IPS DF 6.9 (cell line): ENCODE measurements at regions not wholly inside any gene's neighbourhood (a gene's known extent, or its start where the extent isn't known, plus 50 kb on each side); places are given as distances from the start of the nearest gene placed in this dataset.
"Not testable (repeated sequence)": the region's sequence is repeated elsewhere in the genome, so short reads cannot be mapped to it uniquely, and the experiment has no call there.

Experiments used
- DNase-seq: peaks from one replicate; pipeline ENCODE4 v3.0.0-alpha.2; 2013; ENCODE audit warnings: low read depth, low spot score
- H3K27ac ChIP-seq: one replicate; pipeline ENCODE4 v1.5.1; 2013; ENCODE audit warnings: low read length, control low read depth
- H3K27me3 ChIP-seq: 2 replicates; pipeline ENCODE4 v1.6.1; 2013; ENCODE audit warnings: mild to moderate bottlenecking, low read length; ENCODE audit not compliant: control insufficient read depth, insufficient read depth
- H3K36me3 ChIP-seq: 2 replicates; pipeline ENCODE4 v1.6.1; 2013; ENCODE audit warnings: low read length; ENCODE audit not compliant: control insufficient read depth, insufficient read depth
- H3K4me1 ChIP-seq: 2 replicates; pipeline ENCODE4 v1.6.1; 2013; ENCODE audit warnings: low read length; ENCODE audit not compliant: control insufficient read depth, insufficient read depth
- H3K4me3 ChIP-seq: 2 replicates; pipeline ENCODE4 v1.5.1; 2013; ENCODE audit warnings: mild to moderate bottlenecking, low read length
- H3K9me3 ChIP-seq: 2 replicates; pipeline ENCODE4 v1.6.1; 2013; ENCODE audit warnings: low read length, inconsistent platforms; ENCODE audit not compliant: control insufficient read depth, insufficient read depth
- WGBS: extraction: QIAGEN DNeasy Blood & Tissue Kit; methylation state at CpG from one replicate; pipeline ENCODE4 v1.1.7; 2013; ENCODE audit warnings: mixed read lengths, missing lambda C conversion rate; ENCODE audit not compliant: insufficient read length, insufficient coverage; 5-methylcytosine and 5-hydroxymethylcytosine counted together

- Histone ChIP-seq H3K9me3 (peaks cover 2% of the 10 kb centered on the region; the same call in 1 of the 2 replicates), H3K27ac (no peak overlapping the region), H3K36me3 (no peaks in the 10 kb centered on the region), H3K4me3 (no peak overlapping the region), H3K4me1 (no peaks in the 10 kb centered on the region), H3K27me3 (no peaks in the 10 kb centered on the region)
- no CpG with 5 or more reads among the region's 4 CpGs for WGBS
- no peak for DNase-seq
Observed at GRCh38 chr12:34097213-34097612, 74.9 kb downstream of the ALG10 start.

DNA sequence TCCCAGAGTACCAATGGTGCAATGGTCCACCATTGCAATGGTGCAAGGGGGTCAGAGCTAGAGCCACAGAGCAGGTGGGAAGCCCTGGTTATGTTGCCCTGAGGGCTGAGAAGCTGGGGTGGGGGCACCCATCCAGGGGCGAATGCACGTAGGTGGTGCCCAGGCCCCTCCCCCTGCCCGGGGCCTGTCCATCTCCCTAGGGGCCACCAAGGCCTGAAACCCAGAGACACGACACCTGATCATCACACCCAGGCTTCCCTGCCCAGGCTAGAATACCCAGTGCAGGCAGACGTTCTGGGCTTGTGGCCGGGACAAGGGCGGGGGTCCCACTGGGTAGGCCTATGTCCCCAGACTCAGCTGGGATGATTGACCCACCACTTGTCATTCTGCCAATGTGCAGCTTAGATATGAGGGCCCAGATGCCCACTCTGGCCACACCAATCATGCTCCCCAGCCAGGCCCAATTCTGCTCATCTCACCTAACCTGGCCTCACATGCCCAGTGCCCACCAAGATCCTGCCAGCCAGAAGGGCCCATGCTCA, 83.2 kb downstream of the ALG10 start:
- Histone ChIP-seq H3K27me3 (no peaks in the 10 kb centered on the region), H3K4me3 (no peak overlapping the region), H3K36me3 (no peaks in the 10 kb centered on the region), H3K9me3 (peaks cover 10% of the 10 kb centered on the region), H3K27ac (no peak overlapping the region), H3K4me1 (no peaks in the 10 kb centered on the region)
- no CpG with 5 or more reads among the region's 7 CpGs for WGBS
- no peak for DNase-seq

DNA sequence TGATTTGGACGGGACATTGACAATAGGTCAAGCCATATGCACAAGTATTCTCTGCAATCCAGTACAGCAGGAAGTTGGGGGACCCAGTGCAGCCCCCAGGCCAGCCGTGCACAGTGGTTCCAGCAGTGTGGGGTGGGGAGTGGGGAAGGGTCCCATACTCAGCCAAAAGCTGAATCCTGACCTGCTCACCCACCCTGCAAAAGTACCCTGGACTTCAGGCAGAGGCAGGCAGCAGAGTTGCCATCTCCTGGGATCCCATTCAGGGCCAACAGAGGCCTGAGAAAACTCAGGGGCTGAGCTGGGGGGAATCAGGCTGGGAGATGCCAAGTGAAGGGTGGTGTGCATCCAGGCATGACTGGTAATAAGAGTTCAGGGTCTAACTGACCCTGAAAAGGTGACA, 83.9 kb downstream of the ALG10 start:
- H3K36me3 ChIP-seq = no peaks in the 10 kb centered on the region
- no peaks in the 10 kb centered on the region for H3K4me1 ChIP-seq
- peaks cover 10% of the 10 kb centered on the region for H3K9me3 ChIP-seq
- H3K27ac ChIP-seq = no peak overlapping the region
- H3K27me3 ChIP-seq = no peaks in the 10 kb centered on the region
- no CpG with 5 or more reads among the region's 2 CpGs for WGBS
- no peak for DNase-seq
- no peak overlapping the region for H3K4me3 ChIP-seq

- Histone ChIP-seq H3K27ac (no peak overlapping the region), H3K4me1 (no peaks in the 10 kb centered on the region), H3K27me3 (no peaks in the 10 kb centered on the region), H3K9me3 (peaks cover 10% of the 10 kb centered on the region), H3K4me3 (no peak overlapping the region), H3K36me3 (no peaks in the 10 kb centered on the region)
- no CpG with 5 or more reads among the region's 11 CpGs for WGBS
- DNase-seq = no peak
Observed at GRCh38 chr12:34107016-34107415, 84.7 kb downstream of the ALG10 start.

GRCh38 chr12:34107781-34108404, 85.6 kb downstream of the ALG10 start:
- no peak for DNase-seq
- Histone ChIP-seq H3K27me3 (no peaks in the 10 kb centered on the region), H3K27ac (no peak overlapping the region), H3K9me3 (peaks cover 10% of the 10 kb centered on the region), H3K36me3 (no peaks in the 10 kb centered on the region), H3K4me3 (no peak overlapping the region), H3K4me1 (no peaks in the 10 kb centered on the region)
- no CpG with 5 or more reads among the region's 66 CpGs for WGBS

- WGBS = no CpG with 5 or more reads among the region's 24 CpGs
- Histone ChIP-seq H3K4me3 (no peak overlapping the region), H3K27ac (no peak overlapping the region), H3K27me3 (no peaks in the 10 kb centered on the region), H3K4me1 (no peaks in the 10 kb centered on the region), H3K36me3 (no peaks in the 10 kb centered on the region), H3K9me3 (peaks cover 10% of the 10 kb centered on the region)
- DNase-seq = no peak
Observed at GRCh38 chr12:34108405-34108803, 86.1 kb downstream of the ALG10 start.

DNA sequence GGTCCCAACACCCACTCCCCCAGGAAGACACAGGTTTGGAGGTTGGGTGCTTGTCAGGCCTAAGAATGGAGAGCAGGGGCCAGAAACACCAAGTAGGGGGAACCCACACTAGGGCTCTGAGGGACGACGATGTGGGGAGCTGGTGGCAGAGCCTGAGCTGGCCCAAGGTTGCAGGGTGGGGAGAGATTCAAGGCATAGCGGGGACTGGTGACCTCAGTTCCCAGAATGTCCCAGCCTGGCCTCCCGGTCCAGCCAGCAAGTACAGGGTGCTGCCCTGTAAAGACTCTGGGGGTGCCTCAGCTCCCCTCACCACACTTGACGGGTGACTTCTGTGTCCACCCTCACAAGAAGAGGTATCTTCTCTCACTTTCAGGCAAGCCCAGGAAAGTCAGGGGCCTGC, 86.7 kb downstream of the ALG10 start:
- peaks cover 10% of the 10 kb centered on the region for H3K9me3 ChIP-seq
- WGBS = no CpG with 5 or more reads among the region's 5 CpGs
- H3K4me1 ChIP-seq = no peaks in the 10 kb centered on the region

GRCh38 chr12:34109390-34109789, 87.1 kb downstream of the ALG10 start:
- no peak for DNase-seq
- no peak overlapping the region for H3K4me3 ChIP-seq
- WGBS = no CpG with 5 or more reads among the region's 5 CpGs
- H3K27me3 ChIP-seq = no peaks in the 10 kb centered on the region
- H3K9me3 ChIP-seq = peaks cover 10% of the 10 kb centered on the region
- no peaks in the 10 kb centered on the region for H3K4me1 ChIP-seq
- H3K36me3 ChIP-seq = no peaks in the 10 kb centered on the region
- no peak overlapping the region for H3K27ac ChIP-seq

More for the DNA sequence above, 86.7 kb downstream of the ALG10 start:
- Histone ChIP-seq H3K4me3 (no peak overlapping the region), H3K36me3 (no peaks in the 10 kb centered on the region), H3K27me3 (no peaks in the 10 kb centered on the region), H3K27ac (no peak overlapping the region)
- DNase-seq = no peak

GRCh38 chr12:34109909-34110531, 87.7 kb downstream of the ALG10 start:
- H3K27ac ChIP-seq, H3K4me1 ChIP-seq, DNase-seq, H3K4me3 ChIP-seq, H3K27me3 ChIP-seq, H3K36me3 ChIP-seq: not testable (repeated sequence)
- H3K9me3 ChIP-seq = peaks cover 10% of the 10 kb centered on the region
- WGBS = no CpG with 5 or more reads among the region's 8 CpGs

GRCh38 chr12:34119366-34119765, 97.1 kb downstream of the ALG10 start:
- Histone ChIP-seq H3K9me3 (no peaks in the 10 kb centered on the region; the same call in 1 of the 2 replicates), H3K4me3 (no peak overlapping the region), H3K27ac (no peak overlapping the region), H3K4me1 (no peaks in the 10 kb centered on the region), H3K36me3 (no peaks in the 10 kb centered on the region), H3K27me3 (no peaks in the 10 kb centered on the region)
- no CpG with 5 or more reads among the region's 5 CpGs for WGBS
- DNase-seq = no peak

GRCh38 chr12:34121360-34121759, 99.1 kb downstream of the ALG10 start:
- no peaks in the 10 kb centered on the region for H3K27me3 ChIP-seq
- H3K4me1 ChIP-seq = no peaks in the 10 kb centered on the region
- no peak overlapping the region for H3K4me3 ChIP-seq
- H3K9me3 ChIP-seq = peaks cover 3% of the 10 kb centered on the region
- no peaks in the 10 kb centered on the region for H3K36me3 ChIP-seq
- DNase-seq = no peak
- H3K27ac ChIP-seq = no peak overlapping the region
- WGBS = no CpG with 5 or more reads among the region's 1 CpG
